ENCODE measurements at regions not wholly inside any gene's neighbourhood (a gene's known extent, or its start where the extent isn't known, plus 50 kb on each side); places are given as distances from the start of the nearest gene placed in this dataset.

DNA sequence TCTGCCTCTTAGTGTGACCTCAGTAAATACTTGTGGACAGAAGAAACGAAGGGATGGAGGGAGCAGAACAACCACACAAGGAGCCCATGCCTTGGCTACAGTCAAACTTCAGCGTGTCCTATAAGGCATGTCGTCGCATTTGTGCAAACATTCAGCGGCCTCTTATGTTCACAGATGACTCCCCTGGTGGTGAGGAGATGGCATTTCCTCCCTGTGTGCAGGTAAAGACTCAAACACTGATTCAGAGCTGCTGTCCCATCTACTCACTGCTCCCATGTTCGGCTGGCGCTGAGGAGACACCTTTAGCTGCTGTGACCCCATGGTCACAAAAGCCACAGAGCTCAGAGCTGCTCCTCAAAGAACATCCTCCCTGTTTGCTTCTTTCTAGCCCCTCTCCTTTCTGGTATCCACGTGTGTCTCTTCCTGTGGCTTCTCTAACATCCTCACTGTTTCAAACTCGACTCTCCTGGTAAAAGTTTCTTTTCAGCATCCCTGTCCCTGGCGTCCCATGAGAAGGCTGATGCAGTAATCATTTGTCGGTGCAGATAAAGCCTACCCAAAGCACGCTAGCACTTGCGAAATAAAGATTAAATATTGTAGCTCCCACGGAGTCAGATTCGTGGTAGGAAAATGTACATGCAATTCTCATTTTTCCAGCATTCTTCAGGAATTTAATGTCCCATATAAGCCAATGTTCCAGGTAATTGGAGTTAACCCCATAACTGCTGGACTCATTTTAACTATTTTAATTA, 124.9 kb upstream of the NEBL start:
- DNase-seq (ENCODE audit: low read depth), result no peak

DNA sequence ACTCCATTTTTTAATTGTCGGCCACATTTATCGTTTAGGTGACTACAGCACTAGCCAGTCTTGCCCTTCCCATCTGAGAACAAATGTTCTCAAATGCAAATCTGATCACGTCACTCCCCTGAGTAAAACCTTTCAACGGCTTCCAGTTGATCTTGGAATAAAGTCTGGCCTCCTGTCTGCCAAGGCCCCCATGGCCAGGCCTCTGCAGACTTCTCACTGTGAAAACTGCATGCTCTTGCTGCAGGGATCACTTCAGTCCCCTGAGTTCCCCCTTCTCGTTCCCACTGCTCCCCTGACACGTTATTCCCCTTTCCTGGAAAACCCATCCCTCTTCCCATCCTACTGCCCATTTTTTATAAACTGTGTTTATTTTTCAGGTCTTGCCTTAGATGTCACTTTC, 124.1 kb upstream of the NEBL start:
- DNase-seq (ENCODE audit: low read depth), result no peak

DNA sequence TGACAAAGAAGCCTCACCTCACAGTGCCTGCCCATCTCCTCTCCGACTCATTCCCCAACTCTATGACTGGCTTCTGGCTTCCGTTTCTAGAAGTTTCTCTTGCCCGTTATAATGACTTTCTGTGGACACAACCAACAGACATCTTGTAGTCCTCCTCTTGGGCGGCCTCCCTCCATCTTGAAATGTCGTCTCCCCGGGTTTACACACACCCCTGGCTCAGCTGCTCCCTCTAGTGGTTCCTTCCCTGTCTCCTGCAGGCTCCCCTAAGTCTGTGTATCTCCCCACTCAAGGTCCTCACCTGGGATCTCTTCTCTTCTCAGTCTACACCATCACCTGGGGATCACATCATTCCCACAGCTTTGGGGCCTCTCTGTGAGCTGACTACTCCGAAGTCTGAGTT, 123.4 kb upstream of the NEBL start:
- peak; percentile 3 for DNase-seq (ENCODE audit: low read depth)

DNA sequence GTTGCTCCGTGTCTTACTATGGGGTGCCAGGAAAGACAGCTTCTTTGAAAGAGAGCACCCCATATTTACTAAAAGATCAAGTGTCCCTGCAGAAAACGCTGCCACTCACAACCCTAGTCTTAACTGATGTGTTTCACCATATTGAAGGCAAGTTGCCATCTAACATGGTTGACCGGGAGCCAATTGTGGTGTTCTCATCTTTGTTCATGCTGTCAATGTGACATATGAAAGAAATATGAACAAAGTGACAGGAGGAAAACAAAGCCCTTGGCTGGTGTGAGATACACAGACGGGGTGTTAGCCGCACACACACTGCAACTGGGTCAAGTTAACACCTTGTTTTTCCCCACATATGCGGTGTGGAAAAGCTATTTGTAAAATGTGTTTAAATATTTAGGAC, 122.3 kb upstream of the NEBL start:
- no peak for DNase-seq (ENCODE audit: low read depth)

DNA sequence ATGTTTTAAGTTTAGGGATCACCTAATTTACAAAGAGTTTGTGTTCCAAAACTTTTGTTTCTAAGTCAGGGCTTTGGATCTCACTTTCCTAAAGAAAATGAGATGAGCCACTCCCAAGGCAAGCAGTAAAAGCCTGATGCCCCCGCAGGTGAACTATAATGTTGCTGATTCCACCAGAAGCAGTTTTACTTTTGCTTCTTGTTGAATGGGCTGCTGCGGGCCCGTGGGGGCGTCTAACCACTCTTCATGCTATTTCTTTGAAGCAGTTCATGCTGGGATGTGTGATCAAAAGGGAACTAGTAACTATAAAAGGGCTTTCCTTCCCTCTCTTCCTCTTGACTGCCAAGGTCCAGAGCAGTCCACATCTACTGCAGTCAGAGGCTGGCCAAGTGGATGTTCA, 118.7 kb upstream of the NEBL start:
- no peak for DNase-seq (ENCODE audit: low read depth)

DNA sequence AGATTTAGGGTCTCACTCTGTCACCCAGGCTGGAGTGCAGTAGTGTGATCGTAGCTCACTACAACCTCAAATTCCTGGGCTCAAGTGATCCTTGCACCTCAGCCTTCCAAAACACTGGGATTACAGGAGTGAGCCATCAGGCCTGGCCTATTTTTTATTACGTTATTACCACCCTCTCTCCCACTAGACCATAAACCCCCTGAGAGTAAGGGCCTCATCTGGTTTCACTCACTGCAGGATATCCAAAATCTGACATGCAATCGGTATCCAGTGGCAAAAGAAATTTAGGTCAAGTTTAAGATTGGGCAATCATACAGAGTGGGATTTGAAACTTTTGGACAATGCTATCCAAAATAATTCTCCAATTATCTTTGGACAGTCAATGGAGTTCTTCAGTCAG, 117.0 kb upstream of the NEBL start:
- DNase-seq (ENCODE audit: low read depth), result no peak

DNA sequence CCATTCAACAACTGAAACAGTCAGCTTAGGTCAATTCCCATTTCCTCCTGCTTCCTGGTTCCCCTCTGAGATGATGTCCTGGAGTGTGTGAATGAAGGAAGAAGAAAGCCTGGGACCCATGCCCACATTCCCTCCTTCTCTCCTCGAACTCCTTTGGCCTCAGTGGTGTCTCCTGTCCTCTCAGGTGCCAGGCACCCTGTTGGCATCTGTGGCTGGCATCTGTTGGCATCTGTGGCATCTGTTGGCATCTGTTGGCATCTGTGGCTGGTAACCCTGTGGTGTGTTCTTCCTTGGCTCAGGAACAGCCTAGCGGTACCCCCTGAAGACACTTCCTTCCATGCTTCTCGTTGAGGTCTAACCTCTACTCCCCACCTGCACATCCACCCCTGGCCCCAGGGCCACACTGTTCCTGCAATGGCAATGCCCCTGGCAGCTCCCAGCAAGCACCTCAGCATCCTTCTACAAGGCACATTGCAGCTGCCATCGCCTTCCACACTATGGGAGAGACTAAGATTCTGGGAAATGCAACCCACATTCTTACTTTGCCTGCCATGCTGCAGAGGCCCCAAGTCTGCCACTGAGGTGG, 114.4 kb upstream of the NEBL start:
- no peak for DNase-seq (ENCODE audit: low read depth)

DNA sequence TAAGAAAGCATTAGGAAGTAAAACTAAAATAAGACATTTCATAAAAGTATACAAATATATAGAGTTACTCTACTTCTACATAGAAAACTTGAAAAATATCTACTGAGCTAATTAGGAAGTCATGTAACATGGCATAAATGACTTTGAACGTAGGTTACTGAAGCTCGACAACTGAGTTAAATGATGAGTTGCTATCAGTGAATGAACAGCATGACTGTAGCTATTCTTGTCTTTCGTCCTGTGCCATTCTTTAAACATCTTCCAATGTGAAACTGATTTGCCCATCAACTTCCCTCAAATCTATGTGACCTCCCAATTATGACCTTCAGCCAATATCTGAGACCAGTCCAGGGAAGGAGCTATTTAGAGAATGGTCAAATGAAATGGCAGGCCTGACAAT, 113.5 kb upstream of the NEBL start:
- no peak for DNase-seq (ENCODE audit: low read depth)

DNA sequence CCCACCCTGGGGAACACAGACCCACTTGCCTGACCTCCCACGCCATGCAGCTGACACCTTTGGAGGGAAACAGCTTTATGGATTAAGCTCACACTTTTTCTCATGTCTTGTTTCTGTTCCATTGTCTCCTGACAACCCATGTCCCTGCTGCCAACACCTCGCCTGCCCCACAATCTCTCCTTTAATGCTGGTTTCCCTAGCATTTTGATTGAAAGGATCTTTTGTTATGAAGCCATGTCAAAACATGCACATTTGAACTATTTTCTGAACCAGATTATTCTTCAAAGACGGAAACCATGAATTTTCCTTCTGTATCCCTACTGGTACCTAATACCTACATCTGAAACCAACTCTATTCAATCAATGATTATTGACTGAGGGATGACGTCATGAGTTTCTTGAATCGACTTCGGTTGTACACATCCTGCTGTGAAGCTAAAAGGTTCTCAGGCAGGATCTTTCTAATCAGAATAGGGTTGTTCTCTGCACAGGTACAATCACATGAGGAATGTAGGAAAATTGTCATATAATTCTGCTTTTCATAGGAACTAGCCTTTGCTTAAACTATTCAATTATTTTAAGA, 106.2 kb upstream of the NEBL start:
- no peak for DNase-seq (ENCODE audit: low read depth)

DNA sequence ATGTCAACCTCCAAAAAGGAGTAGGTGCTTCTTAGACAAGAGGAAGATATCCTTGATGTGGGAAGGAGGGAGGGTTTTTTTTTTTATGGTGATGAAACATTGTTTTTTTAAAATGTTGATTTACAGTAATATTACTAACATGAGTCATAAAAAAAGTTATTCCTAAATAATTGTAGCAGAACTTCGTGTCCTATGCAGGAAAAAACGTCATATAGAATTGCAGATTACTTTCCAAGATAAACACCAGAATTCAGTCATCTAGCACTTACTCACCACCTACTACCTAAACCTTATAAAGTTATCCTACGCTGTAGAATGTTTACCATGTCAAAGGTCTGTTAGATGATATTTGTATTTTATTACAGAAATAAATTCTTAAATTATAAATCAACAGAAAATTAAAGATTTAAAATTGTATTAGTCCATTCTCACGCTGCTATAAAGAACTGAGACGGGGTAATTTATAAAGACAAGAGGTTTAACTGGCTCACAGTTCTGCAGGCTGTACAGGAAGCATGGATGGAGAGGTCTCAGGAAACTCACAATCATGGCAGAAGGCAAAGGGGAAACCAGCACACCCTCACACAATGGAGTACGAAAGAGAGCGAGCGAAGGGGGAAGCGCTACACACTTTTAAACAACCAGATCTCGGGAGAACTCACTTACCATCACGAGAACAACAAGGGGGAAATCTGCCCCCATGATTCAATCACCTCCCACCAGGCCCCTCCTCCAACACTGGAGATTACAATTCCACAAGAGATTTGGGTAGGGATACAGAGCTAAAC, 105.2 kb upstream of the NEBL start:
- DNase-seq (ENCODE audit: low read depth), result no peak

DNA sequence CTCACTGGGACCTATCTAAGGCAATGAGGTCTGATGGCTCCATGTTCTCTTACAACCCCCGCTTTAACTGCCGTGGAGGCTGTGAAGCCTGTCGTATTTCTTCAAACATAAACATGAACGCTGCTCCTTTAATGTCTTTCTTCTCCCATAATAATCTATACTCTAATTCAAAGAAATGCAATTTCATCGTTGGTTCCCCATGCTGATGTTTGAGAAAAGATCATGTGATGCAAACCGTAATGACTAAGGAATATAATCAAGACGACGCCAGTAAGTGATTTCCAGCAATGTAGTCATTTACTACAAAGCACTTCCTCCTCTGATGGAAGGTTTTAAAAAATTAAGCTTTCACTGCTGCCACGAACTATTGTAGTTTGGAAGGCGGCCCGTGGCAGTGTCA, 102.6 kb upstream of the NEBL start:
- no peak for DNase-seq (ENCODE audit: low read depth)

DNA sequence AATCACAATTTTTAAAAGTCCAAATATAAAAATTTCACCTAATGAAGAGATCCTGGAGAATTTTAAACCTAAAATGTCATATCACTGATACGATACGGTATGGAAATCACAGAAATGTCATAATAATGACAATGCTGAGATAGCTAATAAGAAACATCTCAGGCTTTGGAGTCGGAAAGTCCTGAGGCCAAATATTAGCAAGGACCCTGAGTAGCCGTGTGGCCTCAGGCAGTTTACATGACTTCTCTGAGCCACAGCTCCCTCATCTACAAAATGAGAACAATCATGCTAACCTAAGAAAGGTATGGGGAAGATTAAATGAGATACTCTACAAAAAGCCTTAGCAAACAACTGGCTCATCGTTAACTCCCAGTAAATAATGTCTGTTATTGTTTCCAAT, 100.9 kb upstream of the NEBL start:
- DNase-seq (ENCODE audit: low read depth), result no peak

DNA sequence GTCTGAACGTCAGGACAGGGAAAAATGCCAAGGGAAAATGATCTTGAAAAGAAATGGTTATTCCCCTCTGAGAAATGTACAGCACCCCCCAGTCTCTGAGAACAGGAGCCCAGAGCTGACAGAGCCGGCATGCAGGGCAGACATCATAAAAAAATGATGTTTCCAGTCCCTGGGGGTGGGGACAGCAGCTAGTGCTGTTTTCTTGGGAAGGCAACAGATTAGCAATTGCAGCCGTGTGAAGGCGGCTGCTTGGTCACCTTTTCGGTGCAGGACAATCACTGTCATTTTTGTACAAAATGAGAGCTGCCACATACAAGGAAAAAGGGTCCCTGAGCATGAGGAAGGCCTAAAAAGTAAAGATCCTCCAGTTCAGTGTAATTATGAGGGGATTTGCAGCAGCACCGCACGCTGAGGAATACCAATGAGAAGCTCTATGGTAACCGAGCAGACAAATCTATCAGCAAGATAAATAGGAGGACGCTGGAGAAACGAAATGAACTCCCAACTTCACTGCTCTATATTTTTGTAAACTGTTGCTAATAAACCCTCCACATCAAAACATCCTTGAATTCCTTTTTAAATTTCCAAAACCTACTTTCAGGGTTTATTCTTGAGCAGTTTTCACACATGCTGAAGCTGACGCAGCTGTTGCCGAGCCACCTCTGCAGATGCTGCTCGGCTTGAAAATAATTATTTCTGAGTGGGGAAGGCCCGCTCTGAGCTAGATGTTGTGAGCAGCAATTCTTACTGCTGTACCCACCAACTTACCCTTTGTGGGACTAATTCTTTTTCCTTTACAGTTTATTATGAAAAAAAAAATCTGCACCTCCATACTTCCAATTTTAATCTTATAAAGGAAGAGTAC, 98.2 kb upstream of the NEBL start:
- no peak for DNase-seq (ENCODE audit: low read depth)

DNA sequence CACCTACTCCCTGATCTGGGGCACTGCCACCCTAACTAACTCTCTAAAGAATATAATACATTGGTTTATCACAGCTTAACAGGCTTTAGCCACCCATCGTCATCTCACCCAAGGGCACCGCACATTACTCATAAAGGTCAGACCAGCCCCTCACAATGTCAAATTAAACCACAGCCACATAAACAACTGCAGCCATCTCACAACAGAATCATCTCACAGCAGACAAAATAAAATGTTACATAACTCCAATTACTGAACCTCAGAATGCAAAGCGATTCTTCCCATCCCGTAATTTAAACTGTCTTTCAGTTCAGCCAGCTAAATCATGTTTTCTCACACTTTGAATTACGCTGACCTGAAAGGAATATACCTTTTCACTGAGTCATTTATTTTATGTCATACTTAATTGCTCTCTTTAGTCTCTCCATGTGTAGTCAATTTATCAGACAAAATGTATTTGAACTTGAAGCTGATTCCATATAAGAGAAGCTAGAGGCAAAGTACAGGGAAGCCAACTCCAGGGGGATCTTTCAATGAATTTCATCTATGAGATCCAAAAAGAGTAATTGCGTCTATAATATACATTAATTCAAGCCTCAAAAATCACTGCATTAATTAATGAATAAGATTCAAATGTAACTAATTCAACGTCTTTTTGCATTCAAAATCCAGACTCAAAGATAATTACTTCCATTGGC, 96.9 kb upstream of the NEBL start:
- peak; percentile 72 for DNase-seq (ENCODE audit: low read depth)

DNA sequence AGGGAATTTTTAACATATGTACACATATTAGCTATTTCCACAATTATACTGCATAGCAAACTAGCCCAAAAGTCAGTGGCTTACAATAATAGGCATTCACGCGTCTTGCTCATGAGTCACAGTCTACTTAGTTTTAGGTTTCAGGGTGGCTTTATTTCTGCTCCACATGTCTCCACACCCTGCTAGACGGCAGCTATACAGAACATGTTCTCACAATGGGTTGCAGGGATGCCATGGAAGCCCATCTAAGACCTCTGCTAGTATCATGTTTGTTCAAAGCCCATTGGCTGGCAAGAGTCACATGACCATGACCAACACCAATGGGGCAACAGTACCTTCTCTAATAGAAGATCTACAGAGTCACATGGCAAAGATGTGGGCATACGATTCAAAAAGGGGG, 96.3 kb upstream of the NEBL start:
- peak; percentile 55 for DNase-seq (ENCODE audit: low read depth)

DNA sequence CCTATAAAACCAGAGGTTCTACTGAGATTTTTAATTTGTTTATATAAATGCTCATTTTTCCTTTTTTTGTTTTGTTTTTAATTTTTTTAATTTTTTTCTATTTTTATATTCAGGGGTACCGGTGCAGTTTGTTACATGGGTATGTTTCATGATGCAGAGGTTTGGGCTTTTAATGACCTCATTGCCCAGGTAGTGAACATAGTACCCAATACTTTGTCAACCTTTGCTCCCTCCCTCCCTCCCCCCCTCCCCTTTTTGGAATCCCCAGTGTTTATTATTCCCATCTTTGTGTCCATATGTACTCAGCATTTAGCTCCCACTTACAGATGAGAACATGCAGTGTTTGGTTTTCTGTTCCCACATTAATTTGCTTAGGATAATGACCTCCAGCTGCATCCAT, 94.4 kb upstream of the NEBL start:
- DNase-seq (ENCODE audit: low read depth), result no peak

DNA sequence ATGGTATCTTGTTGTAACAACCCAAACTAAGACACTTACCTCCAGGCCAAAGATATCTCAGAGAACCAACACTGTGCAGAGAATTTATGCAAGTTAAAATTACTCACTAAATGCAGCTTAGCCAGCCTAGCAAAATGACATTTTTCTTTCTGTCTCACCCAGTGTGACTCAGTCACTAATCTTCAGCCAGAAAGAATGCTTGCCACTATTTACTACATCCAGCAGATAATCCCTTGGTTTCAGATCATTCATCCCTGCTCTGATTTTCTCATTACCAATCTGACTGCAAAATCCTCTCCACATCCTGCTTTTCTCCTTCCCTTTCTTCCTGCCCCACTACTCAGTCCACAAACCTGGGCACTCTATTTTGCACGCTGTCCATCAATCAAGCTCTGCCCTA, 93.5 kb upstream of the NEBL start:
- peak; percentile 54 for DNase-seq (ENCODE audit: low read depth)

DNA sequence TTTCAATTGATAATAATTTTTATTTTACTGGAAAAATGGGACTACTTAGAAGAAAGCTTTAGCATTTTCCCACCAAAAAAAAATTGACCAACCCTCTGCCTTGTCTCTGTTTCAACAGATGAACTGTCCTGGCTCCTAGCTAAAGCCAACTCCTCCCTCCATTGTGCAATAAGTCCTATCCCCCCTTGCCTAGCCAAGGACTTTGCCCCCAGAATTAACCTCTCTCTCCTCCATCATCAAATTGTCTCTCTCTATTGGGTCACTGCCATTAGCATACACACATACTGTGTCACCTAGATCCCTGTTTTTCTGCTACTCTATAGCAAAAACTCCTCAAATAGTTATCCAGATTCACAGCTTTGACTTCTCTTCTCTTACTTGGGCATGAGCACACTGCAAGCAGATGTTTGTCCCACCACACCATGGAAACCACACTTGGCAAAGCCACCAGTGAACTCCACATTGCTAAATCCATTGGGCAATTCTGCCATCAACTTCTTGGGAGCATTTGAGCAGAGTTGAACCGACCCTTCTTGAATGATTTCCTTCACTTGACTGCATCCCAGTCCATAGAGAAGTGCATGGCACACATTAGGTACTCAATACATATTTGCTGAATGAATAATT, 91.4 kb upstream of the NEBL start:
- DNase-seq (ENCODE audit: low read depth), result no peak

DNA sequence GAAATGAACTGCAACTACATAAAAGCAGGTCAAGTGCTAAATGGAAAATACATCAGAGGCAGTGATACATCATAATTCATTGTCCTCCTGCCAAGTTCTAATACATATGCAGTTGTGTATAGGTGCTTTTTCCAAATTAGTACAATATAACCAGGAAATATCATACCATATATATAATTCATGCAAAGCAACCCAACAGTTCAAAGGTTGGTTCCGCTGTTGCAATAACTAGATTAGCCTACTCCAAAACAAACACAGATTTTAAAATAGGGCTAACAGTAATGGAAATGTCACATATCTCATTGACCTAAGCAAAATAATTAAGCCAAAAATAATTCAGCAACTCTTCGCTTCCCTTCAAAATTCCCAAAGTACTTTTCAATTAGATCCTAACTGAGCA, 88.9 kb upstream of the NEBL start:
- no peak for DNase-seq (ENCODE audit: low read depth)

DNA sequence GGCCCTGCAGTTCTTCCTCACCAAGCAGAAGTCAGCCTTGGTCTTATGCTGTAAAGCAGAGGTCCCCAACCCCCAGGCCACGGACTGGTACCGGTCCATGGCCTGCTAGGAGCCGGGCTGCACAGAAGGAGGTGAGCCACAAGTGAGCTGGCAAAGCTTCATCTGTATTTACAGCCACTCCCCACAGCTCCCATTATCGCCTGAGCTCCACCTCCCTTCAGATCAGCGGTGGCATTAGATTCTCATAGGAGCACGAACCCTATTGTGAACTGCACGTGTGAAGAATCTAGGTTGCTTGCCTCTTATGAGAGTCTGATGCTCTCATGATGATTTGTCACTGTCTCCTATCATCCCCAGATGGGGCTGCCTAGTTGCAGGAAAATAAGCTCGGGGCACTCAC, 87.6 kb upstream of the NEBL start:
- DNase-seq (ENCODE audit: low read depth), result no peak

Measured in M059J (cell line).